Vagina (tissue), 2 donors: ENCODE measurements at regions not wholly inside any gene's neighbourhood (a gene's known extent, or its start where the extent isn't known, plus 50 kb on each side); places are given as distances from the start of the nearest gene placed in this dataset.
"Not testable (repeated sequence)": the region's sequence is repeated elsewhere in the genome, so short reads cannot be mapped to it uniquely, and the experiment has no call there.

Experiments
- CTCF ChIP-seq, 3 experiments: fragments of 450-650 bp in 2 of 3; fragments of 200-600 bp in 1 of 3; sonication (generic) in 1 of 3; IDR thresholded peaks; one replicate each; pipeline ENCODE4 v1.5.1; 2017 to 2019; ENCODE audit warnings: antibody characterized with exemption in 3 of 3, mild to moderate bottlenecking in 2 of 3, moderate library complexity in 2 of 3
- POLR2A ChIP-seq, 2 donors: fragments of 450-650 bp; IDR thresholded peaks; one replicate each; pipeline ENCODE4 v1.6.1; 2017; ENCODE audit warnings: antibody characterized with exemption in 2 of 2, mild to moderate bottlenecking in 2 of 2, moderate library complexity in 2 of 2
- POLR2AphosphoS5 ChIP-seq, 2 donors: sonication (generic); formaldehyde crosslinking; IDR thresholded peaks; one replicate each; pipeline ENCODE4 v1.9.0; 2017; ENCODE audit warnings: antibody characterized with exemption in 2 of 2, mild to moderate bottlenecking in 2 of 2, low read depth in 1 of 2; ENCODE audit not compliant: insufficient read depth in 1 of 2

- not testable (repeated sequence) for TF ChIP-seq POLR2A (IDR thresholded peaks at IDR 0.05); CTCF (IDR thresholded peaks at IDR 0.05); POLR2AphosphoS5 (IDR thresholded peaks at IDR 0.05; ENCODE audit: insufficient read depth in 1 of 2, low read depth in 1 of 2)
These were observed 246.6 kb downstream of the ZNF608 start for GRCh38 chr5:124499818-124500217.
